Panc1 (cell line): ENCODE measurements at regions not wholly inside any gene's neighbourhood (a gene's known extent, or its start where the extent isn't known, plus 50 kb on each side); places are given as distances from the start of the nearest gene placed in this dataset.

Source experiments
- ATAC-seq: fragments of 200-7000 bp; cut with Tn5 transposase; 2 replicates; pipeline ENCODE4 v1.9.1; 2020; ENCODE audit warnings: mild to moderate bottlenecking, moderate library complexity
- BruUV-seq: library from RNA; stranded (reverse); fragments of 400-500 nt; replicated peaks from 2 replicates; lab custom pipeline; 2021; lab: Mats Ljungman, UMichigan
- CTCF ChIA-PET: fragments of 300-600 bp; sonication (Branson Sonifier 250); formaldehyde crosslinking; loops from one replicate; lab custom pipeline; 2022; ENCODE audit warnings: antibody characterized with exemption; lab: Charles Lee
- POLR2A ChIA-PET: fragments of 300-600 bp; sonication (Branson Sonifier 250); formaldehyde crosslinking; loops from one replicate; lab custom pipeline; 2022; ENCODE audit warnings: antibody characterized with exemption; lab: Charles Lee
- DNase-seq: peaks from one replicate; pipeline ENCODE4 v3.0.0-alpha.2; 2010; ENCODE audit warnings: low read depth, low spot score
- H3K27ac ChIP-seq: 2 replicates; pipeline ENCODE4 v1.5.1; 2011; ENCODE audit warnings: mild to moderate bottlenecking, low read length, inconsistent platforms
- H3K27me3 ChIP-seq: fragments of 200-500 bp; sonication (Bioruptor generic); 2 replicates; pipeline ENCODE4 v1.6.0; 2014; ENCODE audit warnings: low read length, inconsistent platforms; ENCODE audit not compliant: control insufficient read depth, insufficient read depth
- H3K36me3 ChIP-seq: fragments of 200-500 bp; sonication (Bioruptor generic); 2 replicates; pipeline ENCODE4 v1.5.1; 2014; ENCODE audit warnings: inconsistent platforms, mild to moderate bottlenecking, low read length, moderate library complexity; ENCODE audit not compliant: control insufficient read depth, insufficient read depth
- H3K4me1 ChIP-seq: 2 replicates; pipeline ENCODE4 v1.5.1; 2011; ENCODE audit warnings: inconsistent platforms, mild to moderate bottlenecking, low read length, moderate library complexity; ENCODE audit not compliant: control insufficient read depth, insufficient read depth
- H3K4me3 ChIP-seq, 2 experiments: 2 replicates each; pipeline ENCODE4 v1.5.1; 2011 to 2012; ENCODE audit warnings: low read depth in 2 of 2, low read length in 2 of 2, mild to moderate bottlenecking in 2 of 2, inconsistent platforms in 1 of 2, moderate library complexity in 1 of 2
- H3K9me3 ChIP-seq: fragments of 200-500 bp; sonication (Bioruptor generic); 2 replicates; pipeline ENCODE4 v1.5.1; 2014; ENCODE audit warnings: low read depth, mild to moderate bottlenecking, inconsistent platforms, low read length, moderate library complexity; ENCODE audit not compliant: control insufficient read depth, insufficient read depth
- CTCF ChIP-seq: fragments of 450-650 bp; IDR thresholded peaks from 2 replicates; pipeline ENCODE4 v1.5.1; 2017; ENCODE audit warnings: mild to moderate bottlenecking
- POLR2AphosphoS5 ChIP-seq: IDR thresholded peaks from 2 replicates; pipeline ENCODE4 v1.6.1; 2012; ENCODE audit warnings: mild to moderate bottlenecking, low read depth, low read length, moderate library complexity
- REST ChIP-seq, 2 experiments: IDR thresholded peaks; 2 replicates each; pipeline ENCODE4 v1.6.1; 2011 to 2012; ENCODE audit warnings: low read depth in 2 of 2, control low read depth in 1 of 2, low read length in 1 of 2, mild to moderate bottlenecking in 1 of 2, moderate library complexity in 1 of 2; ENCODE audit not compliant: insufficient read depth in 1 of 2
- SIN3A ChIP-seq: IDR thresholded peaks from 2 replicates; pipeline ENCODE4 v1.6.1; 2012; ENCODE audit warnings: low read depth, mild to moderate bottlenecking, low read length, moderate library complexity, borderline replicate concordance; ENCODE audit not compliant: insufficient read depth
- TCF7L2 ChIP-seq: IDR thresholded peaks from 2 replicates; pipeline ENCODE4 v1.6.1; 2011; ENCODE audit warnings: mild to moderate bottlenecking, low read depth, low read length, inconsistent platforms
- in situ Hi-C: cut with HindIII; loops from 2 replicates; pipeline ENCODE4 v1.10.0; 2016; ENCODE audit warnings: low sequenced_read_pairs, low pct_unique_long_range_greater_than_20kb
- intact Hi-C: fragments of 100-400 bp; cut with micrococcal nuclease; formaldehyde crosslinking; loops from one replicate; pipeline ENCODE4 v1.10.0; 2022; ENCODE audit not compliant: unreplicated experiment

- ChIA-PET CTCF (no interaction called here), POLR2A (no interaction called here)
- H3K4me3 ChIP-seq, result no peak overlapping the region
- H3K4me1 ChIP-seq, result no peaks in the 10 kb centered on the region
- no peaks in the 10 kb centered on the region for H3K36me3 ChIP-seq
- DNase-seq, result no peak
- no peak for TF ChIP-seq SIN3A
- TF ChIP-seq TCF7L2, result no peak
- TF ChIP-seq CTCF, result peak; percentile 27; the same call in 1 of the 2 replicates
- BruUV-seq, result no TSS peak
- H3K9me3 ChIP-seq, result no peaks in the 10 kb centered on the region
- intact Hi-C loops (no loop called here), in situ Hi-C loops (no loop called here)
- no peak overlapping the region for H3K27ac ChIP-seq
- ATAC-seq, result no peak
- H3K27me3 ChIP-seq, result no peaks in the 10 kb centered on the region
Measured at GRCh38 chr10:121237718-121238117, 360.5 kb downstream of the FGFR2 start.

GRCh38 chr10:121240011-121240410 lies 358.2 kb downstream of the FGFR2 start:
- H3K9me3 ChIP-seq, result no peaks in the 10 kb centered on the region
- TF ChIP-seq CTCF (no peak), TCF7L2 (no peak)
- intact Hi-C loops (no loop called here), in situ Hi-C loops (no loop called here)
- CTCF ChIA-PET, result no interaction called here
- H3K4me1 ChIP-seq, result no peaks in the 10 kb centered on the region
- no peak overlapping the region for H3K4me3 ChIP-seq
- DNase-seq (no peak), ATAC-seq (no peak)
- no peaks in the 10 kb centered on the region for H3K27me3 ChIP-seq
- BruUV-seq, result no TSS peak
- no peaks in the 10 kb centered on the region for H3K36me3 ChIP-seq
- no peak overlapping the region for H3K27ac ChIP-seq
- POLR2A ChIA-PET, result no interaction called here

GRCh38 chr10:121240556-121240955 lies 357.7 kb downstream of the FGFR2 start:
- in situ Hi-C loops (no loop called here), intact Hi-C loops (no loop called here)
- Histone ChIP-seq H3K9me3 (no peaks in the 10 kb centered on the region), H3K4me1 (no peaks in the 10 kb centered on the region), H3K27me3 (no peaks in the 10 kb centered on the region), H3K4me3 (no peak overlapping the region), H3K36me3 (no peaks in the 10 kb centered on the region), H3K27ac (no peak overlapping the region)
- POLR2A ChIA-PET, result no interaction called here
- ATAC-seq, result no peak
- CTCF ChIA-PET, result no interaction called here
- no peak for TF ChIP-seq CTCF
- no peak for TF ChIP-seq POLR2AphosphoS5
- no peak for TF ChIP-seq REST (IDR thresholded peaks at IDR 0.05; ENCODE audit: insufficient read depth in 1 of 2, low read depth in 2 of 2, low read length in 1 of 2)
- no peak for TF ChIP-seq SIN3A
- no peak for TF ChIP-seq TCF7L2
- no TSS peak for BruUV-seq
- DNase-seq, result no peak
